Endothelial cell (in vitro differentiated cells): ENCODE measurements at regions not wholly inside any gene's neighbourhood (a gene's known extent, or its start where the extent isn't known, plus 50 kb on each side); places are given as distances from the start of the nearest gene placed in this dataset.

ENCODE experiments used
- DNase-seq: peaks from one replicate; pipeline ENCODE4 v3.0.0; 2021; ENCODE audit warnings: low spot score
- H3K27ac Mint-ChIP-seq: one replicate; pipeline ENCODE4 v1.8.0; 2021; ENCODE audit warnings: mixed read lengths, inconsistent platforms; ENCODE audit not compliant: unreplicated experiment
- H3K27me3 Mint-ChIP-seq: one replicate; pipeline ENCODE4 v1.8.0; 2021; ENCODE audit warnings: mild to moderate bottlenecking, moderate library complexity, mixed read lengths, inconsistent platforms; ENCODE audit not compliant: unreplicated experiment
- H3K36me3 Mint-ChIP-seq: one replicate; pipeline ENCODE4 v1.8.0; 2021; ENCODE audit warnings: mild to moderate bottlenecking, low read depth, mixed read lengths, inconsistent platforms; ENCODE audit not compliant: unreplicated experiment
- H3K4me1 Mint-ChIP-seq: one replicate; pipeline ENCODE4 v1.8.0; 2021; ENCODE audit warnings: mild to moderate bottlenecking, mixed read lengths, inconsistent platforms; ENCODE audit not compliant: unreplicated experiment
- H3K4me3 Mint-ChIP-seq: one replicate; pipeline ENCODE4 v1.8.0; 2021; ENCODE audit warnings: mild to moderate bottlenecking, mixed read lengths, inconsistent platforms; ENCODE audit not compliant: unreplicated experiment
- H3K9me3 Mint-ChIP-seq: one replicate; pipeline ENCODE4 v1.8.0; 2021; ENCODE audit warnings: mixed read lengths, inconsistent platforms; ENCODE audit not compliant: unreplicated experiment
- TF ChIP-seq, protein P1 (sequence below): fragments of 200-600 bp; sonication (generic); IDR thresholded peaks from one replicate; pipeline ENCODE4 v1.5.0; 2021; ENCODE audit warnings: antibody characterized with exemption; ENCODE audit not compliant: unreplicated experiment

DNA sequence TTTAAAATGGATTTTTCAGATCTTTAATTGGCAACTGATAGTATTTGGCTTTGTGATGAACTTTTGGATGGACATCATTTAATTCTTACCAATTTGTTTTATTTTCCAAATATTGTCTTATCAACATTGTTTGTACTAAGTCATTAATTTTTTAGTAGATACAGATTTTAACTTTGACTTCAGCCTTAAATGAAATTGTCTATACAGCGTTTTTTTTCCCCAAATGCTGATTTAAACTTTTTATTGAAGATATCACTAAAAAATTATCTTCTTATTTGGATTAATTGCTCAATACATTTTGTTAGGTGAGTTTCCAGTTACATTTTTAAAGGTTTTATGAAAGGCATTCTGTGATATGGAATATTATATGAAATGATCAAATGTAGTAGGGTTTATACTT, 123.6 kb upstream of the MMS22L start:
- DNase-seq, result no peak
- TF ChIP-seq, protein P1, sequence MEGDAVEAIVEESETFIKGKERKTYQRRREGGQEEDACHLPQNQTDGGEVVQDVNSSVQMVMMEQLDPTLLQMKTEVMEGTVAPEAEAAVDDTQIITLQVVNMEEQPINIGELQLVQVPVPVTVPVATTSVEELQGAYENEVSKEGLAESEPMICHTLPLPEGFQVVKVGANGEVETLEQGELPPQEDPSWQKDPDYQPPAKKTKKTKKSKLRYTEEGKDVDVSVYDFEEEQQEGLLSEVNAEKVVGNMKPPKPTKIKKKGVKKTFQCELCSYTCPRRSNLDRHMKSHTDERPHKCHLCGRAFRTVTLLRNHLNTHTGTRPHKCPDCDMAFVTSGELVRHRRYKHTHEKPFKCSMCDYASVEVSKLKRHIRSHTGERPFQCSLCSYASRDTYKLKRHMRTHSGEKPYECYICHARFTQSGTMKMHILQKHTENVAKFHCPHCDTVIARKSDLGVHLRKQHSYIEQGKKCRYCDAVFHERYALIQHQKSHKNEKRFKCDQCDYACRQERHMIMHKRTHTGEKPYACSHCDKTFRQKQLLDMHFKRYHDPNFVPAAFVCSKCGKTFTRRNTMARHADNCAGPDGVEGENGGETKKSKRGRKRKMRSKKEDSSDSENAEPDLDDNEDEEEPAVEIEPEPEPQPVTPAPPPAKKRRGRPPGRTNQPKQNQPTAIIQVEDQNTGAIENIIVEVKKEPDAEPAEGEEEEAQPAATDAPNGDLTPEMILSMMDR, result no peak
- Mint-ChIP-seq H3K27ac (no peak overlapping the region), H3K4me3 (no peak overlapping the region), H3K4me1 (peaks cover 2% of the 10 kb centered on the region), H3K36me3 (no peaks in the 10 kb centered on the region), H3K9me3 (no peaks in the 10 kb centered on the region), H3K27me3 (no peaks in the 10 kb centered on the region)

DNA sequence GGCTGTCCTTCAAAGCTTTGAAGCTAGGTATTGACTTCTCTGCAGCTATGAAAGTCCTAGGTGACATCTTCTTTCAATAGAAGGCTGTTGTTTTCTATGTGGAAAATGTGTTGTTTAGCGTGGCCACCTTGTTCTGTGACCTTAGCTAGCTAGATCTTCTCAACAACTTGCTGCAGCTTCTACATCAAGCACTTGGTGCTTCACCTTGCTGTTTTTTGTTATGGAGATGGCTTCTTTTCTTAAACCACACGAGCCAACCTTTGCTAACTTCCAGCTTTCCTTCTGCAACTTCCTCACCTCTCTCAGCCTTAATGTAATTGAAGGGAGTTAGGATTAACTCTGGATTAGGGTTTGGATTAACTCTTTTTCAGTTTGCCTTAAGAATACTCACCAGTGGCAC, 128.6 kb upstream of the MMS22L start:
- TF ChIP-seq, protein P1, result no peak
- H3K4me3 Mint-ChIP-seq, result no peak overlapping the region
- no peak for DNase-seq
- no peaks in the 10 kb centered on the region for H3K36me3 Mint-ChIP-seq
- H3K27me3 Mint-ChIP-seq, result no peaks in the 10 kb centered on the region
- H3K9me3 Mint-ChIP-seq, result no peaks in the 10 kb centered on the region
- H3K4me1 Mint-ChIP-seq, result no peaks in the 10 kb centered on the region
- no peak overlapping the region for H3K27ac Mint-ChIP-seq

DNA sequence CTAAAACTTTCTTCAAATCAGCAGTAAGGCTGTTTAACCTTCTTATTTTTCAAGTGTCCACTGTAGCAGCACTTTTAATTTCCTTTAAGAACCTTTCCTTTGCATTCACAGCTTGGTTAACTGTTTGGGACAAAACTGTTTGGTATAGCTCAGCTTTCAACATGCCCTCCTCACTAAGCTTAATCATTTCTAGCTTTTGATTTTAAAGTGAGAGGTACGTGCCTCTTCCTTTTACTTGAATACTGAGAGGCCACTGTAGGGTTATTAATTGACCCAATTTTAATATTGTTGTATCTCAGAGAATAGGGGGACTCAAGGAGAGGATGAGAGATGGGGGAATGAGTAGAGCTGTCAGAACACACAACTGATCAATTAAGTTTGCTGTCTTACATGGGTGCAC, 129.5 kb upstream of the MMS22L start:
- H3K4me1 Mint-ChIP-seq, result no peaks in the 10 kb centered on the region
- H3K27ac Mint-ChIP-seq, result no peak overlapping the region
- no peak for DNase-seq
- no peak overlapping the region for H3K4me3 Mint-ChIP-seq
- TF ChIP-seq, protein P1, result no peak
- H3K27me3 Mint-ChIP-seq, result no peaks in the 10 kb centered on the region
- H3K36me3 Mint-ChIP-seq, result no peaks in the 10 kb centered on the region
- no peaks in the 10 kb centered on the region for H3K9me3 Mint-ChIP-seq

DNA sequence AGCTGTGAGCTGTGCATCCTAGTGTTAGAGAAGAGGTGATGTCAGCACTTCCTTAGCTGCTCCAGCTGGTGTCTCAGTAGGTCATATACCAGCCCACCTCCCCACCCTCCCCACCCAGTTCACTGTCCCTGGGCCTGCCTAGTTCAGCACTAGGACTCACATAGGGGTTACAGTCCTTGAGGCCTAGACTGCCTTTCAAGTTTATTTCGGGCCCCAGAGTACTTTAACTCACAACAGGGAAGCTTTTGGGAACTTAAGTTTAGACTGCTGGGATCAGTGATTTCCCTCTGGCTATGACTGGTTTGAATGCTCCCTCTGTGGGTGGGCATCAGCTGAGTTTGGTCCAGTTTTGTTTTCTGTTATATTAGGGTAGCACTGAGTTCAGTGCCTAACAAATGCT, 139.2 kb upstream of the MMS22L start:
- H3K27me3 Mint-ChIP-seq, result no peaks in the 10 kb centered on the region
- TF ChIP-seq, protein P1, result no peak
- no peak for DNase-seq
- H3K9me3 Mint-ChIP-seq, result no peaks in the 10 kb centered on the region
- H3K4me1 Mint-ChIP-seq, result no peaks in the 10 kb centered on the region
- H3K27ac Mint-ChIP-seq, result no peak overlapping the region
- no peak overlapping the region for H3K4me3 Mint-ChIP-seq
- H3K36me3 Mint-ChIP-seq, result no peaks in the 10 kb centered on the region

DNA sequence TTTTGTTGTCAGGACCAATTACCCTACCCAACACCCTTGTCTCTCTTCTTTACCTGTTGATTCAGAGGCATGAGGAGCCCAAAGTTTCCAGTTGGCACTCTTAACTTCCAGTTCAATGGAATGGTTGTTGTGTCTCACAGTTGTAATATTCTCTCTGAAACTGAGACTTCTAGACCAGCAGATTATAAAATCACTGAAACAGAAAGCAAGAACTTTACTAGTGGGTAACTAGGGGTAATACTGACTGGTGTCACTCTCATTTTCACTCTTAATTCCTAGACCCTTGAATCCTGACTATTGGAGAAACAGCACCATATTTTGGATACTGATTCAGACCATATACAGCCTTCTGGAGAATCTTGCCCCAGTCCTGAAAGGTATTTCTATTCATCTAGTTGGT, 140.2 kb upstream of the MMS22L start:
- no peaks in the 10 kb centered on the region for H3K4me1 Mint-ChIP-seq
- no peaks in the 10 kb centered on the region for H3K9me3 Mint-ChIP-seq

More for the DNA sequence above, 140.2 kb upstream of the MMS22L start:
- no peak for DNase-seq
- TF ChIP-seq, protein P1, result no peak
- Mint-ChIP-seq H3K27ac (no peak overlapping the region), H3K27me3 (no peaks in the 10 kb centered on the region), H3K4me3 (no peak overlapping the region), H3K36me3 (no peaks in the 10 kb centered on the region)
